T-cell (primary cell): ENCODE measurements at regions not wholly inside any gene's neighbourhood (a gene's known extent, or its start where the extent isn't known, plus 50 kb on each side); places are given as distances from the start of the nearest gene placed in this dataset.
"Not testable (repeated sequence)": the region's sequence is repeated elsewhere in the genome, so short reads cannot be mapped to it uniquely, and the experiment has no call there.

Experiments used
- ATAC-seq, 4 experiments: fragments of 200-7000 bp in 3 of 4; fragments of 150-1000 bp in 1 of 4; cut with Tn5 transposase; replicated peaks in 1 of 4; 1 replicate in 3 of 4; 2 replicates in 1 of 4; pipeline ENCODE4 v1.10.0; 2021; ENCODE audit warnings: moderate library complexity in 3 of 4, mild to moderate bottlenecking in 2 of 4, moderate number of reproducible peaks in 1 of 4
- CTCF ChIA-PET, 2 donors: fragments of 300-600 bp; sonication (Branson Sonifier 250); formaldehyde crosslinking; loops; one replicate each; lab custom pipeline; 2022; ENCODE audit warnings: antibody characterized with exemption in 2 of 2; lab: Charles Lee
- POLR2A ChIA-PET, 2 donors: fragments of 300-600 bp; sonication (Branson Sonifier 250); formaldehyde crosslinking; loops; one replicate each; lab custom pipeline; 2022; ENCODE audit warnings: antibody characterized with exemption in 2 of 2; lab: Charles Lee
- DNase-seq, 35 experiments: peaks; one replicate each; pipeline versions ENCODE4 v3.0.0 to v3.0.0-alpha.2; 2013 to 2023
- H3K27ac ChIP-seq: one replicate; pipeline ENCODE4 v1.5.1; 2013; ENCODE audit warnings: low read length
- H3K27me3 ChIP-seq, 2 experiments: replicated peaks in 1 of 2; 1 replicate in 1 of 2; 2 replicates in 1 of 2; pipeline versions ENCODE4 v1.6.1 to v1.7.0; 2013; ENCODE audit warnings: low read length in 1 of 2, mixed read lengths in 1 of 2; ENCODE audit not compliant: control insufficient read depth in 2 of 2, insufficient read depth in 2 of 2; ENCODE audit errors: extremely low read depth in 1 of 2
- H3K36me3 ChIP-seq, 2 donors: 1 replicate in 1 of 2; 2 replicates in 1 of 2; pipeline versions ENCODE4 v1.6.1 to v1.7.0; 2013; ENCODE audit warnings: low read length in 1 of 2; ENCODE audit not compliant: control insufficient read depth in 2 of 2, insufficient read depth in 1 of 2; ENCODE audit errors: extremely low read depth in 1 of 2
- H3K4me1 ChIP-seq, 2 experiments: 1 replicate in 1 of 2; 2 replicates in 1 of 2; pipeline versions ENCODE4 v1.6.1 to v1.7.0; 2013; ENCODE audit warnings: low read length in 2 of 2, mixed read lengths in 1 of 2; ENCODE audit not compliant: insufficient read depth in 2 of 2, control insufficient read depth in 1 of 2; ENCODE audit errors: extremely low read depth in 1 of 2
- H3K4me3 ChIP-seq, 2 donors: 1 replicate in 1 of 2; 2 replicates in 1 of 2; pipeline versions ENCODE4 v1.5.1 to v1.7.0; 2013; ENCODE audit warnings: mild to moderate bottlenecking in 2 of 2, low read length in 1 of 2, moderate library complexity in 1 of 2; ENCODE audit not compliant: control insufficient read depth in 1 of 2; ENCODE audit errors: extremely low read depth in 1 of 2
- H3K9me3 ChIP-seq: 2 replicates; pipeline ENCODE4 v1.7.0; 2013
- H3K27ac Mint-ChIP-seq, 2 donors: one replicate each; pipeline ENCODE4 v1.8.0; 2020 to 2021; ENCODE audit warnings: mild to moderate bottlenecking in 2 of 2, mixed read lengths in 2 of 2
- H3K27me3 Mint-ChIP-seq, 2 donors: one replicate each; pipeline ENCODE4 v1.8.0; 2021 to 2022; ENCODE audit warnings: mixed read lengths in 2 of 2
- H3K36me3 Mint-ChIP-seq: one replicate; pipeline ENCODE4 v1.8.0; 2021; ENCODE audit warnings: mixed read lengths
- H3K4me1 Mint-ChIP-seq, 3 donors: one replicate each; pipeline ENCODE4 v1.8.0; 2020 to 2022; ENCODE audit warnings: mixed read lengths in 3 of 3, mild to moderate bottlenecking in 1 of 3
- H3K4me3 Mint-ChIP-seq, 3 donors: one replicate each; pipeline ENCODE4 v1.8.0; 2020 to 2022; ENCODE audit warnings: mild to moderate bottlenecking in 3 of 3, mixed read lengths in 3 of 3, moderate library complexity in 3 of 3
- H3K9me3 Mint-ChIP-seq, 3 donors: one replicate each; pipeline ENCODE4 v1.8.0; 2020 to 2022; ENCODE audit warnings: mixed read lengths in 3 of 3
- whole genome bisulfite sequencing: methylation state at CpG from one replicate; pipeline ENCODE4 v1.1.5; 2013; ENCODE audit warnings: missing lambda C conversion rate; ENCODE audit not compliant: insufficient coverage; 5-methylcytosine and 5-hydroxymethylcytosine counted together

- H3K9me3 Mint-ChIP-seq, H3K27ac Mint-ChIP-seq, H3K27ac ChIP-seq, H3K9me3 ChIP-seq, H3K4me3 ChIP-seq, ATAC-seq, CTCF ChIA-PET, H3K4me3 Mint-ChIP-seq, H3K4me1 ChIP-seq, DNase-seq, H3K27me3 ChIP-seq, POLR2A ChIA-PET, H3K36me3 Mint-ChIP-seq, H3K36me3 ChIP-seq: not testable (repeated sequence)
- H3K27me3 Mint-ChIP-seq, result peaks cover 2 to 33% of the 10 kb centered on the region in 2 donors
- no CpG with 5 or more reads among the region's 4 CpGs for WGBS
- peaks cover 0 to 11% (median 11%) of the 10 kb centered on the region in 3 donors for H3K4me1 Mint-ChIP-seq
These were observed 149.2 kb downstream of the RRAGB start for GRCh38 chrX:55866779-55867178.

GRCh38 chrX:55867181-55867651 is 149.7 kb downstream of the RRAGB start:
- Histone ChIP-seq H3K27ac (no peak overlapping the region), H3K9me3 (no peaks in the 10 kb centered on the region), H3K36me3 (no peaks in the 10 kb centered on the region), H3K27me3 (no peaks in the 10 kb centered on the region), H3K4me3 (no peak overlapping the region), H3K4me1 (no peaks in the 10 kb centered on the region)
- DNase-seq (peak in 4 of 35 experiments; percentile 1 to 23 (median 4)), ATAC-seq (no peak)
- Mint-ChIP-seq H3K27ac (no peak overlapping the region), H3K9me3 (no peaks in the 10 kb centered on the region), H3K27me3 (peaks cover 2 to 32% of the 10 kb centered on the region in 2 donors), H3K4me1 (peaks cover 0 to 11% (median 11%) of the 10 kb centered on the region in 3 donors), H3K4me3 (no peak overlapping the region), H3K36me3 (no peaks in the 10 kb centered on the region)
- CTCF ChIA-PET, result no interaction called here
- POLR2A ChIA-PET, result no interaction called here
- WGBS, result no CpG with 5 or more reads among the region's 1 CpG

GRCh38 chrX:55867708-55868107 is 150.2 kb downstream of the RRAGB start:
- Histone ChIP-seq H3K36me3 (no peaks in the 10 kb centered on the region), H3K4me3 (no peak overlapping the region), H3K27ac (no peak overlapping the region), H3K27me3 (no peaks in the 10 kb centered on the region), H3K4me1 (no peaks in the 10 kb centered on the region), H3K9me3 (no peaks in the 10 kb centered on the region)
- ChIA-PET POLR2A (no interaction called here), CTCF (no interaction called here)
- WGBS, result no CpG with 5 or more reads among the region's 1 CpG
- Mint-ChIP-seq H3K36me3 (no peaks in the 10 kb centered on the region), H3K27ac (no peak overlapping the region), H3K4me3 (no peak overlapping the region), H3K9me3 (no peaks in the 10 kb centered on the region), H3K27me3 (peaks cover 2 to 29% of the 10 kb centered on the region in 2 donors), H3K4me1 (peaks cover 0 to 11% (median 11%) of the 10 kb centered on the region in 3 donors)
- ATAC-seq (no peak), DNase-seq (no peak)

GRCh38 chrX:55874807-55875206 is 157.3 kb downstream of the RRAGB start:
- Mint-ChIP-seq H3K27me3 (peaks cover 9 to 17% of the 10 kb centered on the region in 2 donors), H3K27ac (no peak overlapping the region), H3K9me3 (peaks cover 0 to 3% (median 0%) of the 10 kb centered on the region in 3 donors), H3K36me3 (no peaks in the 10 kb centered on the region), H3K4me3 (no peak overlapping the region), H3K4me1 (no peaks in the 10 kb centered on the region)
- H3K27me3 ChIP-seq, result peaks cover 0 to 8% of the 10 kb centered on the region in 2 experiments
- H3K4me1 ChIP-seq, result no peaks in the 10 kb centered on the region
- no peaks in the 10 kb centered on the region for H3K9me3 ChIP-seq
- POLR2A ChIA-PET, result no interaction called here
- no peak overlapping the region for H3K27ac ChIP-seq
- H3K4me3 ChIP-seq, result no peak overlapping the region
- CTCF ChIA-PET, result no interaction called here
- DNase-seq (no peak), ATAC-seq (no peak)
- no peaks in the 10 kb centered on the region for H3K36me3 ChIP-seq

- H3K9me3 Mint-ChIP-seq, ATAC-seq, DNase-seq, H3K9me3 ChIP-seq, CTCF ChIA-PET, H3K4me3 ChIP-seq, H3K36me3 ChIP-seq, H3K27me3 ChIP-seq, H3K27ac ChIP-seq, H3K4me3 Mint-ChIP-seq, POLR2A ChIA-PET, H3K4me1 Mint-ChIP-seq, H3K36me3 Mint-ChIP-seq, H3K4me1 ChIP-seq, H3K27ac Mint-ChIP-seq: not testable (repeated sequence)
- H3K27me3 Mint-ChIP-seq, result peaks cover 3 to 10% of the 10 kb centered on the region in 2 donors
- no CpG with 5 or more reads among the region's 4 CpGs for WGBS
These were observed 166.0 kb downstream of the RRAGB start for GRCh38 chrX:55883541-55883940.

GRCh38 chrX:55907968-55908607 is 190.5 kb downstream of the RRAGB start:
- DNase-seq, result peak in 34 of 35 experiments; percentile 6 to 58 (median 26)
- H3K4me3 ChIP-seq, result peak overlapping the region; percentile 60 to 76
- H3K4me1 ChIP-seq, result peaks cover 0 to 10% of the 10 kb centered on the region in 2 experiments
- ChIA-PET CTCF (no interaction called here), POLR2A (no interaction called here)
- Mint-ChIP-seq H3K27ac (peak overlapping the region; percentile 87 to 88), H3K9me3 (peaks cover 0 to under 1% (median 0%) of the 10 kb centered on the region in 3 donors), H3K4me3 (peak overlapping the region; percentile 78 to 94 (median 83)), H3K27me3 (peaks cover 0 to 5% of the 10 kb centered on the region in 2 donors), H3K4me1 (peaks cover 10 to 28% (median 10%) of the 10 kb centered on the region in 3 donors), H3K36me3 (no peaks in the 10 kb centered on the region)
- no peaks in the 10 kb centered on the region for H3K36me3 ChIP-seq
- ATAC-seq, result peak; percentile 71 to 83 (median 75)
- no peaks in the 10 kb centered on the region for H3K9me3 ChIP-seq
- H3K27ac ChIP-seq, result peak overlapping the region; percentile 47
- no peaks in the 10 kb centered on the region for H3K27me3 ChIP-seq
- 0% methylated on average over 11 of the region's 20 CpGs for WGBS
